ENCODE measurements at regions not wholly inside any gene's neighbourhood (a gene's known extent, or its start where the extent isn't known, plus 50 kb on each side); places are given as distances from the start of the nearest gene placed in this dataset.

GRCh38 chr11:15651816-15652215 is 537.1 kb downstream of the INSC start:
- TF ChIP-seq CTCF (conservative IDR thresholded peaks at IDR 0.05) (no peak), ZFX (IDR thresholded peaks at IDR 0.05) (no peak)
